Heart right ventricle (tissue), 16 donors: ENCODE measurements at regions not wholly inside any gene's neighbourhood (a gene's known extent, or its start where the extent isn't known, plus 50 kb on each side); places are given as distances from the start of the nearest gene placed in this dataset.

Experiments
- ATAC-seq, 8 donors: fragments of 200-7000 bp; cut with Tn5 transposase; one replicate each; pipeline ENCODE4 v1.9.1; 2020; ENCODE audit warnings: mild to moderate bottlenecking in 8 of 8, moderate library complexity in 8 of 8, moderate number of reproducible peaks in 1 of 8
- DNase-seq, 2 donors: peaks; one replicate each; pipeline ENCODE4 v3.0.0-alpha.2; 2020
- H3K27ac ChIP-seq, 10 donors: fragments of 200-600 bp; sonication (generic) in 2 of 10; one replicate each; pipeline versions ENCODE4 v1.5.0 to v1.8.0; 2020 to 2022; ENCODE audit warnings: mild to moderate bottlenecking in 3 of 10
- H3K27me3 ChIP-seq, 7 donors: fragments of 200-600 bp; one replicate each; pipeline ENCODE4 v1.8.0; 2021 to 2022; ENCODE audit warnings: mild to moderate bottlenecking in 2 of 7
- H3K36me3 ChIP-seq, 9 donors: fragments of 200-600 bp; sonication (generic) in 1 of 9; one replicate each; pipeline versions ENCODE4 v1.5.0 to v1.8.0; 2020 to 2022; ENCODE audit warnings: mild to moderate bottlenecking in 2 of 9
- H3K4me1 ChIP-seq, 9 donors: fragments of 200-600 bp; sonication (generic) in 1 of 9; one replicate each; pipeline versions ENCODE4 v1.5.0 to v1.8.0; 2020 to 2022; ENCODE audit warnings: mild to moderate bottlenecking in 4 of 9
- H3K4me3 ChIP-seq, 10 donors: fragments of 200-600 bp; sonication (generic) in 2 of 10; one replicate each; pipeline versions ENCODE4 v1.5.0 to v1.8.0; 2020 to 2022; ENCODE audit warnings: mild to moderate bottlenecking in 7 of 10, moderate library complexity in 2 of 10
- H3K9me3 ChIP-seq, 11 donors: fragments of 200-600 bp in 10 of 11; sonication (generic) in 2 of 11; one replicate each; pipeline versions ENCODE4 v1.5.0 to v1.8.0; 2013 to 2022; ENCODE audit warnings: mild to moderate bottlenecking in 2 of 11, control low read depth in 1 of 11, moderate library complexity in 1 of 11
- WGBS, 2 donors: extraction: QIAGEN DNeasy Blood & Tissue Kit; methylation state at CpG; one replicate each; pipeline ENCODE4 v1.1.7; 2013; ENCODE audit warnings: inconsistent platforms in 1 of 2; 5-methylcytosine and 5-hydroxymethylcytosine counted together
- intact Hi-C, 10 donors: fragments of 100-400 bp; cut with DNase I; formaldehyde crosslinking; loops; one replicate each; pipeline versions ENCODE4 v1.11.1 to v1.14.2; 2022
- TF ChIP-seq, protein P1 (sequence below), 9 donors: fragments of 200-600 bp; sonication (generic) in 2 of 9; IDR thresholded peaks; one replicate each; pipeline versions ENCODE4 v1.5.0 to v1.8.0; 2021 to 2022; ENCODE audit warnings: antibody characterized with exemption in 9 of 9, mild to moderate bottlenecking in 5 of 9, moderate library complexity in 1 of 9
- donor health status: Arrhythmogenic right ventricular cardiomyopathy.
- donor health status: ischemic (EF 13 %, LVEDD 7.1; RV severe dilation, severe dysfunction).
- donor health status: healthy with polysubstance abuse.
- donor health status: DM: no; HTN: yes; CAD: no.
- donor health status: DM: no; HTN: no; CAD: no.
- donor health status: ischemic (EF 25% LVEDD 6.9; RV normal size, moderate dysfunction).
- donor health status: ischemic (EF 25% LVEDD 5.7; RV mildly dilated, moderate dysfunction).
- donor health status: healthy.
- donor health status: DM: yes; HTN: yes; CAD: no.
- donor health status: Ischemic cardiomyopathy.
- donor health status: ischemic (EF 35%, LVEDD 5.7; RV mildly dilated, moderate dysfunction).
- donor health status: nonischemic (EF 11% LVEDD 7.7; RV severe dilation, severe dysfunction).
- donor health status: DM: yes; HTN: yes; CAD: no.
- donor health status: PGD.
- donor health status: ischemic (EF 29% LVEDD 5.4; RV normal size, mild dysfunction).
- donor health status: nonischemic (EF 23%, LVEDD 6.1; RV moderate dilation, normal function).

DNA sequence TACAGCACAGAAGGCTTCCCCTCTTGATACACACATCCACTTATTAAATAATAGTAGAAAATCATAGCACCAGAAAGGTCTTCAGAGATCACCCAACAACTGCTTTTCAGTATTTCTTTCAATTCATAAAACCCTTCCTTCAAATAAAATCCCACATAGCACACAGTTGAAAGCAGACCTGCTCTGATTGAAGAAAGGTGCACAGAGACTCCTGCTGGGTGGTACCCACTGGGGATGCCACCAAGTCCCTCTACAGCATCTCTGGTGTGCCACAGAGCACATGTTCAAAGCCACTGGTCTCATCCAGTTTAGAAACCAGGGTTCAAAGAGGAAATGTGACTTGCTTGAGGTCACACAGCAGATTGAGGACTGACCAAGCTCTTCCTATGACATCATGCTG is 427.5 kb downstream of the BCL11B start:
- H3K27ac ChIP-seq, result no peak overlapping the region
- intact Hi-C loops, result no loop called here
- H3K27me3 ChIP-seq, result peaks cover 0 to 30% (median 11%) of the 10 kb centered on the region in 7 donors
- no peak for ATAC-seq
- no peak overlapping the region for H3K4me3 ChIP-seq
- no peaks in the 10 kb centered on the region for H3K36me3 ChIP-seq
- TF ChIP-seq, protein P1, sequence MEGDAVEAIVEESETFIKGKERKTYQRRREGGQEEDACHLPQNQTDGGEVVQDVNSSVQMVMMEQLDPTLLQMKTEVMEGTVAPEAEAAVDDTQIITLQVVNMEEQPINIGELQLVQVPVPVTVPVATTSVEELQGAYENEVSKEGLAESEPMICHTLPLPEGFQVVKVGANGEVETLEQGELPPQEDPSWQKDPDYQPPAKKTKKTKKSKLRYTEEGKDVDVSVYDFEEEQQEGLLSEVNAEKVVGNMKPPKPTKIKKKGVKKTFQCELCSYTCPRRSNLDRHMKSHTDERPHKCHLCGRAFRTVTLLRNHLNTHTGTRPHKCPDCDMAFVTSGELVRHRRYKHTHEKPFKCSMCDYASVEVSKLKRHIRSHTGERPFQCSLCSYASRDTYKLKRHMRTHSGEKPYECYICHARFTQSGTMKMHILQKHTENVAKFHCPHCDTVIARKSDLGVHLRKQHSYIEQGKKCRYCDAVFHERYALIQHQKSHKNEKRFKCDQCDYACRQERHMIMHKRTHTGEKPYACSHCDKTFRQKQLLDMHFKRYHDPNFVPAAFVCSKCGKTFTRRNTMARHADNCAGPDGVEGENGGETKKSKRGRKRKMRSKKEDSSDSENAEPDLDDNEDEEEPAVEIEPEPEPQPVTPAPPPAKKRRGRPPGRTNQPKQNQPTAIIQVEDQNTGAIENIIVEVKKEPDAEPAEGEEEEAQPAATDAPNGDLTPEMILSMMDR (IDR thresholded peaks at IDR 0.05), result no peak
- no peak for DNase-seq
- H3K4me1 ChIP-seq, result no peaks in the 10 kb centered on the region
- peaks cover 0 to 10% (median 0%) of the 10 kb centered on the region in 11 donors for H3K9me3 ChIP-seq

DNA sequence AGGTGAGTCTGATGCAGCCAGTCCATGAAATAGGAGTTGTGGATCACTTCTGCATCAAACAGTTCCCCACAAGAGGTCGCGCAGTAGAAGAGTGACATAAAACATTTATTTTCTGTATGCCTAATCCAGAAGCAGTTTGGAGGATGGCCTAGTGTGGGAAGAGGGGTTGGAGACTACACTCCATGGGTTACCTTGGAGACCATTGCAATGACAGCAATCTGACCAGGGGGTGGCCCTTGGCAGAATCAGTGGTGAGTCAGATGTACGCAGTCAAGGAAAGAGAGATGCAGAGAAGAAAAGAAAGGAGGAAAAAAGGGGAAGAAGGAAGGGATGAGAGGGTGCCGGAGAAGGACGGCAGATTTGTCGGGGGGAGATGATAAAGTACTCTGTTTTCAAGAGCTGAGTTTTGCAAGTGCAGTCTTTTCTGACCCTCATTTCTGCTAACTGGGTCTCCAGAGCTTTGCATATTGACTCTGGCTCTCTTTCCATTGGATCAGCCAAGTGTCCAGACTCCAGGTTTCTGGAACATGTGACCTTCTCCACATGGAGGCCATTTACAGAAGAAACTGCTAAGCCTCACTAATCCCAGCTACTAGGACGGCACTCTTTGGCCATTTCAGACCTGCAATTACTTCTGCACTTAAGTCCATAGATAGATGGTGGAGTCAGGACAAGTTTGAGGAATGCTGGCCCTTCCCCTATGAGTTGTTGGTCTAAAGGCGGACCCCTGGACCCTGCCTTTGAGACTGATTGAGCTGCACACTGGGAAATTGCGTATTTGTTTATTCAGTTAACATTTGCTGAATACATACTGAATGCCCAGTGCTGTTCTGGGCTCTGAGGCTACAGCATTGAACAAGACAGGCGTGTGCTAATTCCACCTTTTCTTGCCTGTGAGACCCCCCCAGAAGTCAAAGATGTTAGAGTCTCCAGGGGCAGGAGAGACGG is 424.2 kb downstream of the BCL11B start:
- H3K36me3 ChIP-seq, result no peaks in the 10 kb centered on the region
- H3K27ac ChIP-seq, result no peak overlapping the region
- TF ChIP-seq, protein P1 (IDR thresholded peaks at IDR 0.05), result no peak
- peaks cover 0 to 12% (median 0%) of the 10 kb centered on the region in 11 donors for H3K9me3 ChIP-seq
- ATAC-seq (no peak), DNase-seq (no peak)
- 82 to 84% methylated on average over 11 of the region's 11 CpGs for WGBS, 2 donors
- H3K4me3 ChIP-seq, result no peak overlapping the region
- H3K27me3 ChIP-seq, result peaks cover 0 to 22% (median 14%) of the 10 kb centered on the region in 7 donors
- intact Hi-C loops, result no loop called here
- no peaks in the 10 kb centered on the region for H3K4me1 ChIP-seq

DNA sequence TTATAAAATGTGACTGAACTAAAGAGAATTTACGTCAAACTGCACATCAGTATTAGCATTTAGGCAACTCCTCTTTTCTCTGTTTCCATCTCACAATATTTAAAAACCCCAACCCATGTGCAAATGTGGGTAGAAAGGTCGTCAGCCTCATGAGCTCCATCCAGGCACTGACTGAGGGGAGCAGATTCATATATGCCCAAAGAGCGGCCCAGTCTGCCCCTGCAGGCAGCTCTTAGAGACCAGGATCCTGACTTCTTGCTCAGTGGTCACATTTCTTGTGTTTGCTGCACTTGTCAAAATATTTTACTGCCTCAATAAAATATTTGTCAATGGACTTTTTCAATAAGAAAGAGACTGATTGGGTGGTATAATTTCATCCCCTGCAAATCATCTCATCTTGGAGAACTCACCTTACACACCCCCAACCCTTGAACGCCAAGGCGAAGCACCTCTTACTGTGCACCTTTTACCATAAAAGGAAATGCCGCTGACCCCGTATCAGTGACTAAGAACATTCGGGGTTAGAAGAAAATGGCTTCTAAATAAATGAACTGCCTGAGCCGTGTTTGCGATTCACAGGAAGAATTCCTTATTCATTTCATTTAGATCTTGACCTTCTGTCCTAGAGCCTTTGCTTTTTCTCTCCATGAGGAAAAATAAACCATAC is 418.8 kb downstream of the BCL11B start:
- ATAC-seq (no peak), DNase-seq (no peak)
- no peak overlapping the region for H3K4me3 ChIP-seq
- intact Hi-C loops, result no loop called here
- H3K27ac ChIP-seq, result no peak overlapping the region
- peaks cover 0 to 12% (median 0%) of the 10 kb centered on the region in 11 donors for H3K9me3 ChIP-seq
- peaks cover 0 to 39% (median 22%) of the 10 kb centered on the region in 7 donors for H3K27me3 ChIP-seq
- no peaks in the 10 kb centered on the region for H3K36me3 ChIP-seq
- WGBS, 2 donors, result 75 to 76% methylated on average over 10 of the region's 10 CpGs
- TF ChIP-seq, protein P1 (IDR thresholded peaks at IDR 0.05), result no peak
- no peaks in the 10 kb centered on the region for H3K4me1 ChIP-seq

DNA sequence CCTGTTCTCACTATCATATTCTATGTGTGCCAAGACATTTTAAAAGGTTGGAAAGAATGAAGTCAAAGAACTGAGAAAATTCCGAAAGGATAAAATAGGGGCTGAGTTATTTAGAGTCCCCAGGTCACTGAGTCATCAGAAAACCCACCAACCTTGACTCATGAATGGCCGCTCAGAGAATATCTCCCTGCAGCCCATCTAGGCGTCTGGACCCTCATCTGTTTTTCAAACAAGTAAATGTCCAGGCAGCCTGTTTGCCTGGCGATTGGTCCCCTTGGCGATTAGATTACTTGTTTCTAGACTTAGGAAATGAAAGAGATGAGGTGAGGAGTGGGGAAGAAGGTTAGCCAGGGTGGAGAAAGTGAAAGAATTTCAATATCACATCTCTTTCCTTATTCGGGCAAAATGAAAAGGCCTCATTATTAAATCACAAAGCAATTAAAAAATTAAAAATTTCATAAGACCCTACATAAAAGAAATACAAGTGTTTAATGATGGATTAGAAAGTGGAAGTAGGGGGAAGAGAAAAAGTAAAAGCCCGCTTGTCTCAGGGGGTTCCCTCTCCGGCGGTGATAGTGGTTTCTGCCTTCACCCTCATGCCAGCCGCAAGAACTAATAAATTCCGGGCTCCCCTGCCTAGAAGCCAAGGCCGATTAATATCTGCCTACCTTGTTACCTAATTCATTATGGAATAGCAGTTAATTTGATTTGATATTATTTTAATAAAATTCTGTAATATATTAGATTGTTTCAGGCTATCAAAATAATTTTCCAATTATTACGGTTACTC is 415.9 kb downstream of the BCL11B start:
- no peak overlapping the region for H3K27ac ChIP-seq
- H3K27me3 ChIP-seq, result peaks cover 0 to 50% (median 22%) of the 10 kb centered on the region in 7 donors
- H3K9me3 ChIP-seq, result peaks cover 0 to 4% (median 0%) of the 10 kb centered on the region in 11 donors
- WGBS, 2 donors, result 81 to 84% methylated on average over 13 of the region's 13 CpGs
- intact Hi-C loops, result no loop called here
- no peak overlapping the region for H3K4me3 ChIP-seq
- DNase-seq (no peak), ATAC-seq (no peak)
- H3K36me3 ChIP-seq, result no peaks in the 10 kb centered on the region
- TF ChIP-seq, protein P1 (IDR thresholded peaks at IDR 0.05), result no peak
- no peaks in the 10 kb centered on the region for H3K4me1 ChIP-seq
